Activated gamma-delta T cell treated with Interleukin-2 at 50 U/mL for 16 hours (primary cell): ENCODE measurements at regions not wholly inside any gene's neighbourhood (a gene's known extent, or its start where the extent isn't known, plus 50 kb on each side); places are given as distances from the start of the nearest gene placed in this dataset.

ENCODE experiments used
- DNase-seq: peaks from one replicate; pipeline ENCODE4 v3.0.0-alpha.2; 2020

DNA sequence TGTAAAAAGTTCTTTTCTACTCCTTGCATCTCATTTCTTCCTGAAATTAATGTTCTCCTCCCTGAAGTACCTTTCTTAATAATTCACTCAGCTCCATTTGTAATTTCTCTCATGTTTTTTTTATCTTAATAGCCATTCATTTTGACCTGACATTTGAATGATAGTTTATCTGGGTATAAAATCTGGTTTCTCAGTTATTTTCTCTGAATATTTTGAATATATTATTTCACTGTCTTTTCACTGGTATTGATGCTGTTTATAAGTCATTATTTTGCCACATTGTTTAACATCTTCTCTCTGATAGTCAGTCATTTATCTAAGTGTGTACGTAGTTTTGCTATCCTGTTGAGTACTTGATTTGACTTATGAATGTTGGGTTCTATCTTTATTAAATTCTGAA lies 68.8 kb upstream of the ARHGAP18 start:
- DNase-seq: no peak

DNA sequence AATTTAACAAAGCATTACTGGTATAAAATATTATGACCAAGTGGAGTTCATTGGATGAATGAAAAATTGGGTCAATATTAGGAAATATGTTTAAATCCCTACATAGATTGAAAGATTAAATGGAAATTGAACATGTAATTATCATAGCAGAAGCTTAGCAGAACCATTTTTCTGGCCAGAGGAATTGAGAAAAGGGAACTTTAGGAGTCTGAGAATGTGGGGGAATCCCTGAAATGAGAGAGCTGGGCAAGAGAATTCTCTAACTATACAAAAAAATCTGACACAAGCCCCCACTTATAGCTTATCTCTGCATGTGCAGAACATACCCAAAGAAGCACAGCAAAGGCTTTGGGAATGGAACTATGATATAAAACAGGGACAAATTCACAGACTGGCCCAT lies 67.4 kb upstream of the ARHGAP18 start:
- DNase-seq: no peak

DNA sequence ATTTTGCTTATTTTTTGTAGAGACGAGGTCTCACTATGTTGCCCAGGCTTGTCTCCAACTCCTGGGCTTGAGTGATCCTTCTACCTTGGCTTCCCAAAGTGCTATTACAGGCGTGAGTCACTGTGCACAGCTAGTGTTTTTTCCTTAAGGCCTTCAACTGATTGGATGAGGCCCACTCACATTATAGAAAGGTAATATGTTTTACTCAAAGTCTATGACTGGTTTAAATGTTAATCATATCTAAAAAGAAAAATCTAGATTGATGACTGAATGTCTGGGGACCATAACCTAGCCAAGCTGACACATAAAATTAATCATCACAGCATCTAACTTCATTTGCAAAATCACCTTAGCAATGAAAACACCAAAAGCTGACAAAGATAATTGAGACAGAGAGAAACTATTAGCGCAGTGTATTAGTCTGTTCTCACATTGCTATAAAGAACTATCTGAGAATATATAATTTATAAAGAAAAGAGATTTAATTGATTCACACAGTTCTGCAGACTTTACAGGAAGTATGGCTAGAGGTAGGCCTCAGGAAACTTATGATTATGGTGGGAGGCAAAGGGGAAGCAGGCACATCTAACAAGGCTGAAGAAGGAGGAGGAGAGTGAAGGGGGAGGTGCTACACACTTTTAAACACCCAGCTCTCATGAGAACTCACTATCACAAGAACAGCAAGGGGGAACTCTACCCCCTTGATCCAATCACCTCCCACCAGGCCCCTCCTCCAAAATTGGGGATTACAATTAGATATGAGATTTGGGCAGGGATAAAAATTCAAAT lies 66.8 kb upstream of the ARHGAP18 start:
- DNase-seq: no peak

DNA sequence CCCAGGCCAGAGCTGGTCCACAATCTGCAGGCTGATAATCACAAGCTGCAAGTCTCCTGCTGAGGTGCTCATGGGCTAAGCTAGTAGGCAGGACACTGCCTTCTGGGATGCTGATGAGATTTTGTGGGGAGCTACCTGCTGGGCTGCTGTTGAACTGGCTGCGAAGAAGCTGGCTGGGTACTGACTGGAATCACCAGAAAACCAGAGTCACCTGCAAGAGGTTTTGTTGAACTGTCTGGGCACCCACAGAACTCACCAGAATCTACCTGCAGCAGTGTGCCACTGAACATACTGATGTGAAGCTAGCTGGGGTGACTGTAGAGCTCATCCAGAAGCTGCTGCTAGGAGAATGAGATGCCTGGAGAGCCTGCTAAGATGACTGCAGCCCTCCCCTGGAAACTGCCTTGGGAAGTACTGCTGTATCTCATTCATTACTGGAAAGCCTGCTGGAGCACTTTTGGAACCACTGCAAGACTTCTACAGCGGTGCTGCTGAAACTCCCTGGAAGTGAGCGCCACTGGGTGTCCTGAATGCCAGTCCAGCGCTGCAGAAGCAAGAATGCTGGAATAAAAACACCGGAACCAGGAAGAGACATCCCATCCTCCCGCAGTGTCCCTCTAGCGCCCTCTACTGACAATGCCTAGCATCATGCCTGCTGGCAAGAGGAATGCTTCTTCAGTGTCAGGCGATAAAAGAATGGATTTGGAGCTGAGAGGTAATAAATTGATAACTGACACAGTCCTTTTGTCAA lies 64.9 kb upstream of the ARHGAP18 start:
- DNase-seq: peak; percentile 32

DNA sequence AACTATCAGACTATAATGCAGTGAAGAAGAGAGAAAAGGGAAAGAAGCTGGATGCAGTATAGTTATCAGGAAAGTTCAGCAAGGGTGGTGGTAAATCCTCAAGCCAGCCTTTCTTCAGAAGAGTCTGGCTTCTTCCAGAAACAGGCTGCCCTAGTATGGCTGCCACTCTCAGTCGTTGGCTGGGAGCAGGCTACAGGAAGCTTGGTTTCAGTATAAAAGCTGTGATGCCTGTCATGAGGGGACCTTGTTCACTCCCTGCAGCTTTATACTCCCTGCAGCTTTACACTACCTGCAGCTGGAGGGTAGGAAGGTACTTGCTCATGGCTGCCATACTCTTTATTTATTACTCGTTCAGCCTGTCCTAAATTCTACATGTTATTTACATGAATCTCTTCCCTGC lies 63.3 kb upstream of the ARHGAP18 start:
- DNase-seq: no peak

DNA sequence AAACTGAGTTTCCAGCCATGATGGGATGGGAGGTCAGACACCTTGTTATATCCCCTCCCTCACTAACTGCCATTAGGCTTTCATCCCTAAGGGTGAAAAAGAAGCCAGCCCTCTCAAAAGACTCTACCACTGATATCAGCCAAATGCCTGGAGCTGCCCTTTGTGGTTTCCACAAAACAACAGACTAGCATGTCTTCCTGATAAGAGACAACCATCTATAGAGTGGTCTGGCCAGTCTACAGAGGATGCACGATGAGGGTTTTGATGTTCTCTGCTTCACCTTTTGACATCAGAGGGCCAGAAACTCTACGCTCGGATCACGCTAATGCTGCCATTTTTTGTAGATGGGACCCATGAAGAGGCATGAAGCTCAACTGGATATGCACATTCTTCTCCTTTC lies 61.7 kb upstream of the ARHGAP18 start:
- no peak for DNase-seq

DNA sequence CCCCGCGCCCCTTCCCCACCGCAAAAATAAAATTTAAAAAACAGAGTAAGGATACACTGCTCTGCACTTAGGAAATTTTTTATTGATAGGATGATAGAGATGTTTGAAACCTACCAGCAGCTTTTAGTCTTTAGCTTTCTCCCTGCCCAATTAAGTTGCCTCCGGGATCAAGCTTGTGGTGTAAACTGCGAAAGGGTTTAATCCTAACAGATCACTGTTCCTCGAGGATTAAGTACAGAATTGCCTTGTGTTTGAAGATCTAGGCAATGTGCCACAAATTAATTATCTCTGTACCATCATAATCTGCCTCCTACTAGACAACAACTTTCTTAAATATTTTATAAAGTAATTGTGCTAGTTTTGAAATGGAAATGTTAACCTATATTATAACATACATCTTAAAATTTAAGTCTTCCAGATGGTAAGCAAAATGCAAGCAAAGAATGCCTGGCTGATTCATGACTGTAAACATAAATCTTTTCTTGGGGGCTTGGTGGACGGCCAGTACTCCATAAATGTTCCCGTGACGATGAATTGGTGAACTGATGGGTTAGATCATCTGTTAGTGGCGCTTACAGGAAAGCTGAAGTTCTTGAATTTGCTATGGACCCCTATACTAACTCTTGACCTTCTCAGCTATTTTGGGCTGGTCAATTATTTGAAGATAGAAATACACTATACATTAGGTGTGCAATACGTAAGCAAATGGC lies 58.0 kb upstream of the ARHGAP18 start:
- DNase-seq: no peak

DNA sequence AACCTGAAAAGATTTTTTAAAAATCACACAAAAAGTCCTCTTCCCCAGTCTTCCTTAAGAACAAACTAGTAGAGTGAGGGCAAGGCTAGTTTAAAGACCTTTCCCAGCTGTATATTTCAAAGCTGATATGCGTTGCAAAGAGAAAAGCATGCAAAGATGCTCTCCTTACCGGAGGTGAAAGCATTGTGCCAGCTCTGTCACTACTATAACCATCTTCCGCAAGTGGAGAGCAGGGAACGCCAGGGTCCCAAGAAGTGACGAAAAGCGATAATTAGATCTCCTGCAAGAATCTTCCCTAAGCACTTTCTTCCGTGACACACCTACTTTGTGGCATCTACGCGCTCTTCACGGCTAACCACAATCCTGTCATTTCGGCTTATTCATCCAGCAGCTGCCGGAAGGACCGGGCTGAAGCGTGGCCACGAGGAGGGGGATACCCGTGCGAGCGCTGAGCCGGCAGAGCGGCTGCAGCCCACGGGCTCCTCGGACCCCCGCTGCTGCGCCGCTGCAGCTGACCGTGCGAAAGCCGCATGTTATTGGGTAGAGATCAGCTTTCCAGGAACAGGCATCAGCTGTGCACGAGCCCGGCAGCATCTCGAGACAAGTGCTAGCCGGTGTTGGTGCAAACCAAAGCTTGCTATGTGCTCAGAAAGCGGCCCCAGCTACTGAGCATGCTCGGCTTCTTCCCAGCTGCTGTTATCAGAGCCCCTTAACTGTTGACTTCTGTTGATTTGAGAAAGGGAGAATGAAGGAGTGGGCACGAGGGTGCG lies 57.2 kb upstream of the ARHGAP18 start:
- peak; percentile 41 for DNase-seq

DNA sequence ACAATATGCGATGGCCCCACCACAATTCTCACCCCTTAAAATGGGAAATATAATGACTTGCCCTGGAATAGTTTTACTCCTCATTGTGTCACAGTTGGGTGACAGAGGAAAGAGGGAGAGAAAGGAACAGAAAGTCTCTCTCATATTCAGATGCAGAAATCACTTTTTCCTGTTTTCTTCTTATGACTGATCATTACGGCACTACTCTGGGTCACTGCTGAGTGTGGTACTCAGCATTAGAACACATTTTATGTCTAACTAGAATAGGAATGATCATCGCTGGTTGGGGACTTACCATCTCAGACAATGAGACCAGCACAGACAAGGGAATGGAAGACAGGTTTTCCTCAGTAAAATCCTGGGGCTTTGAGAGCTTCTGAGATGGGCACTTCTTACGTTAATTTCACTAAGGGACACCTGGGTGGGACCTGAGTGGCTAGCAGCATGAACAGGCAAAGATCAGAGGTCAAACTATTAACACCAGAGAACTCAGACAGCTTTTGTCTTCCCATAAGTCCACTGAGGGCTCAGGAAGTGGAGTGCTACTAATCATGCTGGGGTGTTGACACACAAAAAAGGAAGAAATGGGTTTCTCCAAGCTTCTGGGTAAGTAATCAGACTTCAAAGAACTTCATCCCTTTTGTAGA lies 54.9 kb upstream of the ARHGAP18 start:
- no peak for DNase-seq

DNA sequence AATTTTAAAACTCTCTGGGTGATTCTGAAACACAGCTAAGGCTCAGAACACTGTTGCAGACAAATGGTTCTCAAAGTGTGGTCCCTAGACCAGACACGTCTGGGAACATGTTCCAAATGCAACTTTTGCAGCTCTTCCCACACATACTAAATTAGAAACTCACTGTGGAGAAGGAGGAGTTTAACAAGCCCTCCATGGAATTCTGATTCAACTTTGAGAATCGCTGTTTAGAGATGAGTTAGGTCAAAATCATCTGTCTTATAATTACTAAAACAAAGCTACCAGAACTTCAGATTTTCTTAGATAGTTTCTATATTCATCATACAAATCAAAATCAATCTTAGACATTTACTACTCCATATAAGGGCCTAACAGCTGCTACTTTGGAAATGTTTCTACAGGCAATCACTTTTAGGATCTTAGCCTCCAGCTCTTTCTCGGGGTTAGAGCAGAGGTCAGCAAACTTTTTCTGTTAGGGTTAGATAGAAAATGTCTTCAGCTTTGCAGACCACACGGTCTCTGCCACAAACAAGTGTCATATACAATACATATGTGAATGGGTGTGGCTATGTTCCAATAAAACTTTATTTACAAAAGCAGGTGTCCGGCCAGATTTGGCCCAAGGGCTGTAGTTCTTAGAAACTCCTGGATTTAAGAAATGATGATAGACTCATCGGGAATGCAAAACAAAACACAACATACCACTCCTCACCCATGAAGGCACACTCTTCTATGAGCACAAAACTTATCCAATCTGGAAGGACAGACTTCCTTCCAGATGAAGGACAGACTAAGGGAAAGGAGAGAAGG lies 50.0 kb upstream of the ARHGAP18 start:
- no peak for DNase-seq
